Endothelial cell of hepatic sinusoid (primary cell): ENCODE measurements at regions not wholly inside any gene's neighbourhood (a gene's known extent, or its start where the extent isn't known, plus 50 kb on each side); places are given as distances from the start of the nearest gene placed in this dataset.
"Not testable (repeated sequence)": the region's sequence is repeated elsewhere in the genome, so short reads cannot be mapped to it uniquely, and the experiment has no call there.

Source experiments
- in situ Hi-C: cut with HindIII; loops from 2 replicates; pipeline ENCODE4 v1.10.0; 2017; ENCODE audit warnings: low sequenced_read_pairs

GRCh38 chr9:30507166-30507565, 1877.3 kb upstream of the ACO1 start:
- in situ Hi-C loops, result no loop called here

- in situ Hi-C loops, result no loop called here
Observed at GRCh38 chr9:30511666-30512065, 1872.8 kb upstream of the ACO1 start.

- in situ Hi-C loops, result no loop called here
Observed at GRCh38 chr9:30519166-30519565, 1865.3 kb upstream of the ACO1 start.

- in situ Hi-C loops, result no loop called here
Observed at GRCh38 chr9:30519756-30520155, 1864.7 kb upstream of the ACO1 start.

GRCh38 chr9:30522061-30522460, 1862.4 kb upstream of the ACO1 start:
- in situ Hi-C loops, result no loop called here

- in situ Hi-C loops, result no loop called here
Observed at GRCh38 chr9:30522486-30522885, 1862.0 kb upstream of the ACO1 start.

GRCh38 chr9:30524311-30524710, 1860.1 kb upstream of the ACO1 start:
- in situ Hi-C loops, result no loop called here

- in situ Hi-C loops, result no loop called here
Observed at GRCh38 chr9:30534455-30534854, 1850.0 kb upstream of the ACO1 start.

GRCh38 chr9:30534896-30535295, 1849.5 kb upstream of the ACO1 start:
- in situ Hi-C loops, result no loop called here

- in situ Hi-C loops, result no loop called here
Observed at GRCh38 chr9:30536494-30536893, 1847.9 kb upstream of the ACO1 start.

GRCh38 chr9:30539696-30540095, 1844.7 kb upstream of the ACO1 start:
- in situ Hi-C loops, result not testable (repeated sequence)

- in situ Hi-C loops, result no loop called here
Observed at GRCh38 chr9:30574355-30575151, 1809.9 kb upstream of the ACO1 start.

GRCh38 chr9:30575218-30575617, 1809.2 kb upstream of the ACO1 start:
- in situ Hi-C loops, result no loop called here

- in situ Hi-C loops, result no loop called here
Observed at GRCh38 chr9:30575691-30576090, 1808.8 kb upstream of the ACO1 start.

GRCh38 chr9:30579810-30580209, 1804.6 kb upstream of the ACO1 start:
- in situ Hi-C loops, result no loop called here

- in situ Hi-C loops, result no loop called here
Observed at GRCh38 chr9:30582240-30582639, 1802.2 kb upstream of the ACO1 start.

GRCh38 chr9:30584559-30584958, 1799.9 kb upstream of the ACO1 start:
- in situ Hi-C loops, result no loop called here

- in situ Hi-C loops, result no loop called here
Observed at GRCh38 chr9:30591461-30591860, 1793.0 kb upstream of the ACO1 start.

- in situ Hi-C loops, result no loop called here
Observed at GRCh38 chr9:30597608-30598007, 1786.8 kb upstream of the ACO1 start.

- in situ Hi-C loops, result no loop called here
Observed at GRCh38 chr9:30605936-30606335, 1778.5 kb upstream of the ACO1 start.

- in situ Hi-C loops, result no loop called here
Observed at GRCh38 chr9:30609713-30610112, 1774.7 kb upstream of the ACO1 start.

GRCh38 chr9:30616782-30617181, 1767.7 kb upstream of the ACO1 start:
- in situ Hi-C loops, result not testable (repeated sequence)

- in situ Hi-C loops, result no loop called here
Observed at GRCh38 chr9:30622561-30622960, 1761.9 kb upstream of the ACO1 start.
